ENCODE measurements at regions not wholly inside any gene's neighbourhood (a gene's known extent, or its start where the extent isn't known, plus 50 kb on each side); places are given as distances from the start of the nearest gene placed in this dataset.

GRCh38 chr7:119758254-119758653 is 514.7 kb upstream of the KCND2 start:
- no peak for TF ChIP-seq POLR2A (IDR thresholded peaks at IDR 0.05)
- TF ChIP-seq, protein P1, sequence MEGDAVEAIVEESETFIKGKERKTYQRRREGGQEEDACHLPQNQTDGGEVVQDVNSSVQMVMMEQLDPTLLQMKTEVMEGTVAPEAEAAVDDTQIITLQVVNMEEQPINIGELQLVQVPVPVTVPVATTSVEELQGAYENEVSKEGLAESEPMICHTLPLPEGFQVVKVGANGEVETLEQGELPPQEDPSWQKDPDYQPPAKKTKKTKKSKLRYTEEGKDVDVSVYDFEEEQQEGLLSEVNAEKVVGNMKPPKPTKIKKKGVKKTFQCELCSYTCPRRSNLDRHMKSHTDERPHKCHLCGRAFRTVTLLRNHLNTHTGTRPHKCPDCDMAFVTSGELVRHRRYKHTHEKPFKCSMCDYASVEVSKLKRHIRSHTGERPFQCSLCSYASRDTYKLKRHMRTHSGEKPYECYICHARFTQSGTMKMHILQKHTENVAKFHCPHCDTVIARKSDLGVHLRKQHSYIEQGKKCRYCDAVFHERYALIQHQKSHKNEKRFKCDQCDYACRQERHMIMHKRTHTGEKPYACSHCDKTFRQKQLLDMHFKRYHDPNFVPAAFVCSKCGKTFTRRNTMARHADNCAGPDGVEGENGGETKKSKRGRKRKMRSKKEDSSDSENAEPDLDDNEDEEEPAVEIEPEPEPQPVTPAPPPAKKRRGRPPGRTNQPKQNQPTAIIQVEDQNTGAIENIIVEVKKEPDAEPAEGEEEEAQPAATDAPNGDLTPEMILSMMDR (IDR thresholded peaks at IDR 0.05 in 4 of 5, conservative IDR thresholded peaks at IDR 0.05 in 1 of 5), result no peak

All from gastrocnemius medialis (tissue), 4 donors.